HL-60 (cell line): ENCODE measurements at regions not wholly inside any gene's neighbourhood (a gene's known extent, or its start where the extent isn't known, plus 50 kb on each side); places are given as distances from the start of the nearest gene placed in this dataset.

Experiments used
- DNase-seq, 2 experiments: peaks; one replicate each; pipeline ENCODE4 v3.0.0-alpha.2; 2010 to 2020; ENCODE audit warnings: low read depth in 1 of 2, low spot score in 1 of 2
- H3K27ac ChIP-seq: fragments of 250-450 bp; sonication (Bioruptor Pico); replicated peaks from 2 replicates; pipeline ENCODE4 v1.5.1; 2020; ENCODE audit warnings: mild to moderate bottlenecking, moderate library complexity
- H3K27me3 ChIP-seq: fragments of 250-450 bp; sonication (Bioruptor Pico); 2 replicates; pipeline ENCODE4 v1.5.1; 2021; ENCODE audit warnings: mild to moderate bottlenecking, moderate library complexity; ENCODE audit not compliant: insufficient read depth, poor library complexity, severe bottlenecking
- H3K4me3 ChIP-seq: replicated peaks from 2 replicates; pipeline ENCODE4 v1.5.1; 2011; ENCODE audit warnings: mild to moderate bottlenecking, control low read depth, low read length; ENCODE audit not compliant: insufficient read depth
- GABPA ChIP-seq: IDR thresholded peaks from 2 replicates; pipeline ENCODE4 v1.6.1; 2012; ENCODE audit warnings: low read depth
- POLR2AphosphoS5 ChIP-seq: IDR thresholded peaks from 2 replicates; pipeline ENCODE4 v1.6.1; 2012; ENCODE audit warnings: low read depth
- SPI1 ChIP-seq: IDR thresholded peaks from 2 replicates; pipeline ENCODE4 v1.6.1; 2012; ENCODE audit warnings: low read depth, mild to moderate bottlenecking, borderline replicate concordance
- TF ChIP-seq, protein P1 (sequence below): IDR thresholded peaks from 2 replicates; pipeline ENCODE4 v1.6.1; 2012; ENCODE audit warnings: low read depth; ENCODE audit not compliant: insufficient replicate concordance
- TF ChIP-seq, protein P2 (sequence below): IDR thresholded peaks from one replicate; pipeline ENCODE4 v1.5.1; 2011; ENCODE audit warnings: low read length, control low read depth, inconsistent platforms; ENCODE audit not compliant: insufficient read depth

DNA sequence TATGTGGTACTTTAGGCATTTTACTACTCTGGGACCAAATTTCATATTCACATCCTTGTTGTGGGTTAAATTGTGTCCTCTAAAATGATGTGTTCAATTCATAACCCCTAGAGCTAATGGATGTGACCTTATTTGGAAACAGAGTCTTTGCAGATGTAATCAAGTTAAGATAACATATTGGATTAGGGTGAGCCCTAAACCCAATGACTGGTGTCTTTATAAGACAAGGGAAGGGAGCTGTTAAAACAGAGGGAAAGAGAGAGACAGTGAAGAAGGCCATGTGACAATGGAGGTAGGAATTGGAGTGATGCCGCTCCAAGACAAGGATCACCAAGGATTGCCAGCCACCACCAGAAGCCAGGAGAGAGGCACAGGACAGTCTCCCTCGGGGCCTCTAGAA lies 220.0 kb downstream of the ADGRG6 start:
- TF ChIP-seq GABPA (no peak), POLR2AphosphoS5 (no peak), SPI1 (no peak)
- TF ChIP-seq, protein P1, sequence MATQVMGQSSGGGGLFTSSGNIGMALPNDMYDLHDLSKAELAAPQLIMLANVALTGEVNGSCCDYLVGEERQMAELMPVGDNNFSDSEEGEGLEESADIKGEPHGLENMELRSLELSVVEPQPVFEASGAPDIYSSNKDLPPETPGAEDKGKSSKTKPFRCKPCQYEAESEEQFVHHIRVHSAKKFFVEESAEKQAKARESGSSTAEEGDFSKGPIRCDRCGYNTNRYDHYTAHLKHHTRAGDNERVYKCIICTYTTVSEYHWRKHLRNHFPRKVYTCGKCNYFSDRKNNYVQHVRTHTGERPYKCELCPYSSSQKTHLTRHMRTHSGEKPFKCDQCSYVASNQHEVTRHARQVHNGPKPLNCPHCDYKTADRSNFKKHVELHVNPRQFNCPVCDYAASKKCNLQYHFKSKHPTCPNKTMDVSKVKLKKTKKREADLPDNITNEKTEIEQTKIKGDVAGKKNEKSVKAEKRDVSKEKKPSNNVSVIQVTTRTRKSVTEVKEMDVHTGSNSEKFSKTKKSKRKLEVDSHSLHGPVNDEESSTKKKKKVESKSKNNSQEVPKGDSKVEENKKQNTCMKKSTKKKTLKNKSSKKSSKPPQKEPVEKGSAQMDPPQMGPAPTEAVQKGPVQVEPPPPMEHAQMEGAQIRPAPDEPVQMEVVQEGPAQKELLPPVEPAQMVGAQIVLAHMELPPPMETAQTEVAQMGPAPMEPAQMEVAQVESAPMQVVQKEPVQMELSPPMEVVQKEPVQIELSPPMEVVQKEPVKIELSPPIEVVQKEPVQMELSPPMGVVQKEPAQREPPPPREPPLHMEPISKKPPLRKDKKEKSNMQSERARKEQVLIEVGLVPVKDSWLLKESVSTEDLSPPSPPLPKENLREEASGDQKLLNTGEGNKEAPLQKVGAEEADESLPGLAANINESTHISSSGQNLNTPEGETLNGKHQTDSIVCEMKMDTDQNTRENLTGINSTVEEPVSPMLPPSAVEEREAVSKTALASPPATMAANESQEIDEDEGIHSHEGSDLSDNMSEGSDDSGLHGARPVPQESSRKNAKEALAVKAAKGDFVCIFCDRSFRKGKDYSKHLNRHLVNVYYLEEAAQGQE = no peak
- TF ChIP-seq, protein P2, sequence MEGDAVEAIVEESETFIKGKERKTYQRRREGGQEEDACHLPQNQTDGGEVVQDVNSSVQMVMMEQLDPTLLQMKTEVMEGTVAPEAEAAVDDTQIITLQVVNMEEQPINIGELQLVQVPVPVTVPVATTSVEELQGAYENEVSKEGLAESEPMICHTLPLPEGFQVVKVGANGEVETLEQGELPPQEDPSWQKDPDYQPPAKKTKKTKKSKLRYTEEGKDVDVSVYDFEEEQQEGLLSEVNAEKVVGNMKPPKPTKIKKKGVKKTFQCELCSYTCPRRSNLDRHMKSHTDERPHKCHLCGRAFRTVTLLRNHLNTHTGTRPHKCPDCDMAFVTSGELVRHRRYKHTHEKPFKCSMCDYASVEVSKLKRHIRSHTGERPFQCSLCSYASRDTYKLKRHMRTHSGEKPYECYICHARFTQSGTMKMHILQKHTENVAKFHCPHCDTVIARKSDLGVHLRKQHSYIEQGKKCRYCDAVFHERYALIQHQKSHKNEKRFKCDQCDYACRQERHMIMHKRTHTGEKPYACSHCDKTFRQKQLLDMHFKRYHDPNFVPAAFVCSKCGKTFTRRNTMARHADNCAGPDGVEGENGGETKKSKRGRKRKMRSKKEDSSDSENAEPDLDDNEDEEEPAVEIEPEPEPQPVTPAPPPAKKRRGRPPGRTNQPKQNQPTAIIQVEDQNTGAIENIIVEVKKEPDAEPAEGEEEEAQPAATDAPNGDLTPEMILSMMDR = no peak
- Histone ChIP-seq H3K27ac (no peak overlapping the region), H3K4me3 (no peak overlapping the region), H3K27me3 (peaks cover 2% of the 10 kb centered on the region)
- DNase-seq = no peak

DNA sequence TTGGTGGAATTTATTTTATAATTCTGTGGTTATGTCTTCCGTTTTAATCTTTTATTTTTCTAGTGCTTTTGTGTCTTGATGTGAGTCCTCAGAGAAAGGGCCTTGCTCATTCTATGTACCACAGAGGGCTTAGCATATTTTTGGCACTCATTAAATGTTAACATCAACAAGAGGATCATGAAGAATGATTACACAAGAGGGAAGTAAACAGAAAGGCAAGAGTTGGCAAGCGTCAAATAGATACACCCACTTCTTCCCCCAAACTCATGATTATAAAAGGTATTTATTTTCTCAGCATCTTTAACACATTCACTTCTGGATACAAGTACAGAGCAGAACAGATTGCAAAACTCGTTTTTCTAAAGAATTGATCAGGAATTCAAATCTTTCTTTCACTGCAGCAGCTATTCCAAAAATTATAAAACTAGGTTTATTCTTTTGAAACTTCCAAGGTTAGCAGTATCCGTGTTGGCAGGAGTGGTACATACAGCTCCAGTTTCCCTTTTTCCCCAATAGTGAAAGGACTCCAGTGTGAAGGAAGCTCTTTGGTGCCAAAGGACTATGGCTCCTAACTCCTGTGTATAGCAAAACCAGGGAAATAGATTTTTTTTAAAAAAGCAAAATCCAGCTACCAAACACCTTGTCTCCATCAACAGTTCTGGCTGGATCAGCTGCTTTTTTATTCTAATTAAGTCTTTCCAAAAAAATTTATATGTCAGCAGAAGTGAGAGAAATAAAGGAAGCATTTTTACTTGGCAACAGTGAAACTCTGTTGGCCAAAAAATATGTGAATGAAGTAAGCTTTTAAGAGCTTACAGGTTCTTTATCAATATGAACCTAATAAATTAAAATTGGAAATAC lies 221.9 kb downstream of the ADGRG6 start:
- Histone ChIP-seq H3K27me3 (peaks cover 2% of the 10 kb centered on the region), H3K4me3 (no peak overlapping the region), H3K27ac (no peak overlapping the region)
- TF ChIP-seq GABPA = no peak
- TF ChIP-seq SPI1 = no peak
- TF ChIP-seq, protein P2 = no peak
- TF ChIP-seq, protein P1 = no peak
- TF ChIP-seq POLR2AphosphoS5 = no peak
- DNase-seq = no peak

DNA sequence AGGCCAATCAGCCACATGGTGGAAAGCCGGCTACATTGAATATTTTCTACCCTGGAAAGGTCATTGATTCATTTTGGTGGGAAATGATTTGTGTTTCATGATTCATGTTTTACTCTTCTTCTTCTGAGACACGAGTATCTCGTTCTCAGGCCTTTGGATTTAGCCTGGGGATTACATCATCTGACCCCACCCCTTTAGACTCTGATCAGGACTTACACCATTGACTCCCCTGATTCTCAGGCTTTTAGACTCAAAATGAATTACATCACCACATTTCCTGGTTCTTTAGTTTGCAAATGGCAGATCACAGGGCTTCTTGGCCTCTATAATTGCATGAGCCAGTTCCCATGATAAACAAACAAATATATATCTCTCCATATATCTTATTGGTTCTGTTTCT lies 228.8 kb downstream of the ADGRG6 start:
- H3K27ac ChIP-seq = no peak overlapping the region
- no peak for DNase-seq
- TF ChIP-seq POLR2AphosphoS5 (no peak), GABPA (no peak), SPI1 (no peak)
- TF ChIP-seq, protein P1 = no peak
- TF ChIP-seq, protein P2 = no peak
- no peaks in the 10 kb centered on the region for H3K27me3 ChIP-seq
- no peak overlapping the region for H3K4me3 ChIP-seq
